ENCODE measurements at regions not wholly inside any gene's neighbourhood (a gene's known extent, or its start where the extent isn't known, plus 50 kb on each side); places are given as distances from the start of the nearest gene placed in this dataset.
"Not testable (repeated sequence)": the region's sequence is repeated elsewhere in the genome, so short reads cannot be mapped to it uniquely, and the experiment has no call there.

DNA sequence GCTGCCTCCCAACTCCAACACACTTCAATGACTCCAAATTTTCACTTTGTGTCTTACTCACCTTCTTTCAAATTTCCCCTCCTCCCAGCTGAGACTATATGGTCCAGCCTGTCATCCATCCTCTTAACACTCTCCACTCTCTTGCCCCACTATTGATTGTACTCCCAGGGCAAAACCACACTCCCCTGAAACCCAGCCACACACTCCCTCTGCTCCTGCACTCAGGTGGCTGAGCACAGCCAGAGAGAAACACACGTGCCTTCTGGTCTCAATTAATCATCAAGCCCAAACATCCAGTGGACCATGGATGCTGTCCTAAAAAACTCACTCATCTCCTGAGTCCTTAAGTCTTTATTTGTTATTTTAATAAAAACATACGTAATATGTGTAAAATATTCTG is 1026.4 kb downstream of the KCNJ18 start:
- BruUV-seq (replicated peaks), result no TSS peak
- peaks cover 22% of the 10 kb centered on the region for H3K9me3 Mint-ChIP-seq (ENCODE audit: low read depth, unreplicated experiment)

GRCh38 chr17:22741066-22741465 is 1048.7 kb downstream of the KCNJ18 start:
- H3K4me1 Mint-ChIP-seq (ENCODE audit: low read depth, unreplicated experiment); DNase-seq; H3K4me3 Mint-ChIP-seq (ENCODE audit: low read depth, unreplicated experiment); H3K27ac Mint-ChIP-seq (ENCODE audit: unreplicated experiment); H3K27me3 Mint-ChIP-seq (ENCODE audit: unreplicated experiment); intact Hi-C loops (cut with micrococcal nuclease; ENCODE audit: unreplicated experiment); BruUV-seq (replicated peaks); H3K9me3 Mint-ChIP-seq (ENCODE audit: low read depth, unreplicated experiment); H3K36me3 Mint-ChIP-seq (ENCODE audit: insufficient read depth, unreplicated experiment); CTCF ChIA-PET: not testable (repeated sequence)

More for the DNA sequence above, 1026.4 kb downstream of the KCNJ18 start:
- no peak for TF ChIP-seq CTCF (IDR thresholded peaks at IDR 0.05; ENCODE audit: unreplicated experiment)
- DNase-seq, result no peak
- CTCF ChIA-PET, result no interaction called here
- no peak overlapping the region for H3K27ac Mint-ChIP-seq (ENCODE audit: unreplicated experiment)
- H3K4me3 Mint-ChIP-seq (ENCODE audit: low read depth, unreplicated experiment), result no peak overlapping the region
- no peaks in the 10 kb centered on the region for H3K4me1 Mint-ChIP-seq (ENCODE audit: low read depth, unreplicated experiment)
- intact Hi-C loops (cut with micrococcal nuclease; ENCODE audit: unreplicated experiment), result no loop called here
- H3K27me3 Mint-ChIP-seq (ENCODE audit: unreplicated experiment), result no peaks in the 10 kb centered on the region
- H3K36me3 Mint-ChIP-seq (ENCODE audit: insufficient read depth, unreplicated experiment), result no peaks in the 10 kb centered on the region
